ENCODE measurements at regions not wholly inside any gene's neighbourhood (a gene's known extent, or its start where the extent isn't known, plus 50 kb on each side); places are given as distances from the start of the nearest gene placed in this dataset.

DNA sequence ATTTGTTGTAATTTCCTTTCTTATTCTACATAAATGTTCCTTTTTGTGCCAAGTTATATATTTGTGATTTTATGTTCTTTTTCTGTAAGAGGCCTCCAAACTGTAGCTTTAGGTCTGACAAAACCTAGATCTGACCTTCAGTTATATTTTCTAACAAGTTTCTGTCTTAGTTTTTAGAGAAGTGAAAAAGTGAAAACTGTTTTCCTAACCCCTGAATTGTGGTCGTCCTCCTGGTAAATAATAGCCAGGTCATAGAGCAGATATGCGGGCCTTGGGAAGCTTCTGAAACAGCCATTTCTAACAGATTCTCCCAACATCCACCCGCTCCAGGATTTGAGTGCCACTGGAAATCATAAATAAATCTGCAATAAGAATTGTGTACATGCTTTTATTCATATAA is 398.4 kb upstream of the CWC22 start:
- TF ChIP-seq ZNF274 (IDR thresholded peaks at IDR 0.05; ENCODE audit: low read length) (no peak), ZNF274 (tag by site-specific recombination; IDR thresholded peaks at IDR 0.05; ENCODE audit: borderline replicate concordance) (no peak), ZNF600 (tag by site-specific recombination; IDR thresholded peaks at IDR 0.05) (no peak), ZNF24 (tag by site-specific recombination; IDR thresholded peaks at IDR 0.05) (no peak), ZFP41 (tag by site-specific recombination; IDR thresholded peaks at IDR 0.05; ENCODE audit: borderline replicate concordance) (no peak), ZNF404 (tag by site-specific recombination; IDR thresholded peaks at IDR 0.05) (no peak), FEZF1 (tag by site-specific recombination; IDR thresholded peaks at IDR 0.05) (no peak), ZNF514 (tag by site-specific recombination; IDR thresholded peaks at IDR 0.05) (no peak), TSHZ1 (tag by site-specific recombination; IDR thresholded peaks at IDR 0.05; ENCODE audit: borderline replicate concordance) (no peak), HOXA7 (CRISPR knock-in tag; IDR thresholded peaks at IDR 0.05; ENCODE audit: borderline replicate concordance) (no peak), PRDM10 (tag by site-specific recombination; IDR thresholded peaks at IDR 0.05) (no peak), ZNF629 (tag by site-specific recombination; IDR thresholded peaks at IDR 0.05) (no peak), ZNF707 (tag by site-specific recombination; IDR thresholded peaks at IDR 0.05) (no peak)
- TF ChIP-seq, protein P1, sequence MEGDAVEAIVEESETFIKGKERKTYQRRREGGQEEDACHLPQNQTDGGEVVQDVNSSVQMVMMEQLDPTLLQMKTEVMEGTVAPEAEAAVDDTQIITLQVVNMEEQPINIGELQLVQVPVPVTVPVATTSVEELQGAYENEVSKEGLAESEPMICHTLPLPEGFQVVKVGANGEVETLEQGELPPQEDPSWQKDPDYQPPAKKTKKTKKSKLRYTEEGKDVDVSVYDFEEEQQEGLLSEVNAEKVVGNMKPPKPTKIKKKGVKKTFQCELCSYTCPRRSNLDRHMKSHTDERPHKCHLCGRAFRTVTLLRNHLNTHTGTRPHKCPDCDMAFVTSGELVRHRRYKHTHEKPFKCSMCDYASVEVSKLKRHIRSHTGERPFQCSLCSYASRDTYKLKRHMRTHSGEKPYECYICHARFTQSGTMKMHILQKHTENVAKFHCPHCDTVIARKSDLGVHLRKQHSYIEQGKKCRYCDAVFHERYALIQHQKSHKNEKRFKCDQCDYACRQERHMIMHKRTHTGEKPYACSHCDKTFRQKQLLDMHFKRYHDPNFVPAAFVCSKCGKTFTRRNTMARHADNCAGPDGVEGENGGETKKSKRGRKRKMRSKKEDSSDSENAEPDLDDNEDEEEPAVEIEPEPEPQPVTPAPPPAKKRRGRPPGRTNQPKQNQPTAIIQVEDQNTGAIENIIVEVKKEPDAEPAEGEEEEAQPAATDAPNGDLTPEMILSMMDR (tag by site-specific recombination; IDR thresholded peaks at IDR 0.05), result no peak
